ENCODE measurements at regions not wholly inside any gene's neighbourhood (a gene's known extent, or its start where the extent isn't known, plus 50 kb on each side); places are given as distances from the start of the nearest gene placed in this dataset.

DNA sequence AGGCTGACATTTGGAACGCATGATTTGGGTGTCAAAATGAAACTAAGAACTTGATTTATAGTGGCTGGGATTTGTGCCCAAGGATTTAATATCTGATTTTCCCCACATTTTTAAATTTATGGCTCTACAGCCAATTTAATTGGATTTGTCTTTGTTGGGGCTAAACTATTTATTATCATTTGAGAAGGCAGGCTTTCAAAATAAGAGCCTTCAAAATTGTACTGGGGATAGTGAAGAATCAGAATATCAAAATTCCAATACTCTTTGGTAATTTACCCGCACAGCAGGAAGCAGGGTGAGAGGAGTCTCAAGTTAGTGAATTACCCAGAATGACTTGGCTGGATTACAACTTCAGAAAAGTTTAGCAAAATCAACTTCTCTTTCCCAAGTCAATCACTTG lies 278.1 kb downstream of the LRATD1 start:
- no peak for DNase-seq (ENCODE audit: low read depth)

DNA sequence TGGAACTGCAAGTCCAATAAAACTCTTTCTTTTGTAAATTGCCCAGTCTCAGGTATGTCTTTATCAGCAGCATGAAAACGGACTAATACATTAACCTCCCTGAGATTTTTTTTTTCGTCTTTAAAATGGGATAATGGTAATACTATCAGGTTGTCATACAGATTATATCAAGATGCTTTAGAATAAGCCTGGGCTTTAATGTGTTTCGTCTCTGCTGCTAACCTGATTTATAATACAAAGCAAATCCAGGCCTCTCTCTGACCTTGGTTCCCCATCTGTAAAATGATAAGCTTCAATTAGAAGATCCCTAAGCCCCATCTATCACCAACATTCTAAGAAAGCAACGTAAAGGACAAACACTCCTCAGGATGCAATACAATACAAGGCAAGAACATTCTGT lies 283.5 kb downstream of the LRATD1 start:
- DNase-seq (ENCODE audit: low read depth), result no peak

DNA sequence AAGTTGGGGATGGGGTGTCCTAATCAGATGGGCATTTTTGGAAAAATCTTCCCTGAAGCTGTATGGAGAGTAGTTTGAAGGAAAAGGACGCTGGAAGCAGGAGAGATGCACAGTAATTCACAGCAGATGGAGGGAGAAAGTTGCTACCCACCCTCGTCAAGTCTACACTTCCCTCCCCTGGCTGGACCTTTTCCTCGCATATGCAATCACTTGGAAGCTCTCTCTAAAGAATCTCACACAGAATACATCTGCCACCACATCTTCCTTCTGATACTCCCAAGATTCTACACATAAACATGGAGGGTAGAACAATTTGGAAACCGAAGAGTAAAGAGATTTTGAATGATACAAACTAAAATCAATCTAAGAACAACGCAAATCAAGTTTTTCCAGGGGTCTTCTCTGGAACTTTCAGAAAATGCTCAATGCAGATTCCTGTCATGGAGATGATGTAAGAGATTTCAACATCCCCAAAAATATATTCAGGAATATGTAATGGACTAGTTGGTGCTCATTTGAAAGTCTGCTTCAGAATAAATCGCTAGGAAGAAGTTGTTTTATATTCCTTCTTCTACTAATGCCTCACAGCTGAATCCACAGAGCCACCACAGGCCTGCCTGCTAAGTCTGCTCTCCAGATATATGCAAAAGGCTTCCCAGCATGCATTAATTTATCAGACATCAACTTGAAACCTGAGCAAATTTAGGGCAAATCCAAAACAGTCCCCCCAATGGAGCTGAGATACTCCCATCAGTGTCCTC lies 291.5 kb downstream of the LRATD1 start:
- DNase-seq (ENCODE audit: low read depth), result no peak

DNA sequence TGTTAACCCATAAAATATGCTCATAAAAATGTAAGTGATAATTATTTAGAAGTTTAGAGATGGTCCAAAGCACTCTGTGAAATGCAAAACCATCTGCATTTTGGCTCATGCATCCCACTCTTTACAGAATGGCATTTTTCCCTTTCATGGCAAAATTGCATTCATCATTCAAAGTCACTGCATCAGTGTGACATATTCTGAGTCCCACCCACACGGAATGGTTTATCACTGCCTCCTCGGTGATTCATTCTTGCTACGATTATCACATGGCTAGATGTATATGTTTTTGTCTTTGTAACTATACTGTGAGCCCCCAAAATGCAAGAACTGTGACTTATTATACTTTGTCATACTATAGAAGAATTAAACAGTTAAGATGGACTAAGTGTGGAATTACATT lies 293.0 kb downstream of the LRATD1 start:
- no peak for DNase-seq (ENCODE audit: low read depth)

DNA sequence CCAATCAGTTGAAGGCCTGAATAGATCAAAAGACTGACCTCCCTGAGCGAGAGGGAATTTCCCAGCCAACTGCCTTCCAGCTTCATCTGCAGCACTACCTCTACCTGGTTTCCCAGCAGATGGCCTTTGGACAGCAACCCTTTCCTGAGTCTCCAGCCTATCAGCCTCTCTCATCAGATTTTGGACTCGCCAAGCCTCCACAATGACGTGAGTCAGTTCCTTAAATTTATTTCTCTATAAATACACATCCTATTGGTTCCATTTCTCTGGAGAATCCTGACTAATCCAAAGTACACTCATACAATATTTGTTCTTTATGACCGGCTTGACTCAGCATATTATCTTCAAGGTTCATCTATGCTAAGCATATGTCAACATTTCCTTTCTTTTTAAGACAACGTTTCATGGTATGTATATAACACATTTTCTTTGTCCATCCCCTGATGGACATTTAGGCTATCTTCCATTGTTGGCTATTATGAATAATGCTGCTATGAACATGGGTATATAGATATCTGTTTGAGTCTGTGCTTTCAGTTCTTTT lies 294.6 kb downstream of the LRATD1 start:
- no peak for DNase-seq (ENCODE audit: low read depth)

DNA sequence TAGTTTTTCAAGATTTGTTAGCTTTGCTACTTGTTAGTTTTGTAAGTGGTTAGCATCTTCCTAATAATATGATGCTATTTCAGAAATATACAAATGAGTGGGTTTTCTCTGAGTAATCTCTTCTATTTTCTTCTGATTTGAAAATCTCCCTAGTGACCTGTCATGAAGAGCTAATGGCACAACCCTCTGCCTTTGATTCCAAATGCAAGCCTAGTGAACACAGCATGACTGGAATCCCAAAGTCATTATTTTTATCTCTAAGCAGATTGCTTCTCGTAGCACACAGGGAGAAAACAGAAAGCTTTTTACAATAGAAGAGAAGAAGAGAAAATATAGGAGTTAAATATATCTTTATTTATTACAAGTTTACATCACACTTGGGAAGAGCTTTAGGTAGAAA lies 295.5 kb downstream of the LRATD1 start:
- no peak for DNase-seq (ENCODE audit: low read depth)

DNA sequence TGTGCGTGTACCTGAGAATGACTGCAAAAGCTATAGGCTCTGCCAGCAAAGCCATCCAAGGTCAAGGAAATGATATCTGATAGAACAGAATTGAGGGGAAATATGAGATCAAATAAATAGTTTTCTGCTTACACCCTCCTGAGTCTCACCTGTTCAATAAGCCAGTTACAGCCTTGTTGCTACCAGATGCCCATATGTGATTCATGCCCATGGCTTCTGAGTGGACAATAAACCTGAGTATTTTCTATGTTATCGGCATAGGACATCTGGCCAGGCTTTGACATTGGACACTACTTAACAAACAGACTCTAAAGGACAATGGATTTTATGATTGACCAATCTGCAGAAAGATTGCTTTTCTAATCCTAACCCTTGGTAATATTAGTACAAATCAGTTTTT lies 297.9 kb downstream of the LRATD1 start:
- DNase-seq (ENCODE audit: low read depth), result no peak

DNA sequence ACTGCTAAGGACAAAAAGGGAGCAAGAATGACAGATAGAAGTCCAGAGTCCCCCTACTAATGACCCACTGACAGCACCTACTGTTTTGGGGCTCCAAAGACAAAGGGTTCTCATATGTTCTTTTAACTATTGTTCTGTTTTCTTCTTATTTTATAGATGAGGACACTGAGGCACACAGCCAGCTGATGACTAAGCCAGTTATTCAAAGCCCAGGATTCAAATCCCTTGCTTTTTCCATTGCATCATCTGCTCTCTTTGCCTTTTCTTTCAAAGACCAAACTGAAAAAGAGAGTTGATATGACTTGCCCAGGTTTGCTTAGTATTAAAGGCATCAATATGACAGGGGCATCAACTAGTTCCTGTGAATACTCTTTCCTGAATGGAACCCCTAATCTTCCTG lies 299.8 kb downstream of the LRATD1 start:
- DNase-seq (ENCODE audit: low read depth), result no peak

DNA sequence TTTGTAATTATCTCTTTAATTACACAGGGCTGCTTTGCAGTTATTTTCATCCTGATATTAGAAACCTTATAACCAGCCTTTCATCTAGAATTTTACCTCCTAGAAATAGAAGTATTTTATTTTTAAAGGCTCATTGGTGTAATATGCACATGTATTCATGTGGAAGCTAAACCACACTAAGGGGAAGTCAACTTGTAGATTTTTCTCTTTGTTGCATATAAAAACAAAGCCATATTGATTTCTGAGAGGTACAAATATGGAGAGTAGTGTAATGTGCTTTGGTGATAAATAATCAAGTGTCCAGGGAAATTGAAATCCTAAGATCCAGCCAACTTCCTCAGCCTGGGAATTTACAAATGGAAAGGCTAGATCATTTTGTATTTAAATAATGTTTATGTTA lies 301.2 kb downstream of the LRATD1 start:
- no peak for DNase-seq (ENCODE audit: low read depth)

DNA sequence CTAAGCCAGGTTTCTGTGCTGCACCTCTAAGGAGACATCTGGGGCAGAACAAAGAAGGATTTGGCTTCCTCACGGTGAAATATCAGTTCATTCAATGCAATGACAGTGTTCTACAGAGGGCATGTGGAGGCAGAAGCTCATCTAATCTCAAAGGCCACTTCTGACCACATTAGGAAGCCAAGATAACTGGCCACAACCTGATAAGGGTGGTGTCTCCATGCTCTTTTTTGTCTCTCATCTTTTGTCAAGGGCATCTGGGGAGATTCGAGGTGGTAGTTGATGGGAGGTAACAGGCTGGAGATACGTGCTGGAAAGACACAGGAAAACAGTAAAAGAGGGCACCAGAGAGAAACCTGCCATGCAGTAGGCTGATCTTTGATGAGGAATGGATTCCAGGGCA lies 303.9 kb downstream of the LRATD1 start:
- peak; percentile 96 for DNase-seq (ENCODE audit: low read depth)

DNA sequence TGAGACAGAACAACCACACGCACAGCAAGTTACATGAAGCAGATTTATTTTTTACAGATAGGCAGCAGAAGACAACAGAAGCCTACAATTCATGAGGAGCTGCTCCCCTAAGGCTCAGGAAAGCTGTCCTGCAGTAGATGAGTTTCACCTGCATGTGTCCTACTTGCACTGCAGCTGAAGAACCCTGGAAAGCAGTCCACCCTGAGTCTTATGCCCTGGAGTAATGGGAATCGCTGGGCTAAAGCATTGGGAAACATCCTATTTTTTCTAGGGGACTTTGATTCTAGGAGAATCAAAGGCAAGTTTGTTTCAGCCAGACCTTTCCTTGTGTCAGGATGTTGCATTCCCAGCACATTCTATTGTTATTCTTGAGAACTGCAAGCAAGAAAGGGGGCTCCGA lies 304.8 kb downstream of the LRATD1 start:
- DNase-seq (ENCODE audit: low read depth), result no peak

DNA sequence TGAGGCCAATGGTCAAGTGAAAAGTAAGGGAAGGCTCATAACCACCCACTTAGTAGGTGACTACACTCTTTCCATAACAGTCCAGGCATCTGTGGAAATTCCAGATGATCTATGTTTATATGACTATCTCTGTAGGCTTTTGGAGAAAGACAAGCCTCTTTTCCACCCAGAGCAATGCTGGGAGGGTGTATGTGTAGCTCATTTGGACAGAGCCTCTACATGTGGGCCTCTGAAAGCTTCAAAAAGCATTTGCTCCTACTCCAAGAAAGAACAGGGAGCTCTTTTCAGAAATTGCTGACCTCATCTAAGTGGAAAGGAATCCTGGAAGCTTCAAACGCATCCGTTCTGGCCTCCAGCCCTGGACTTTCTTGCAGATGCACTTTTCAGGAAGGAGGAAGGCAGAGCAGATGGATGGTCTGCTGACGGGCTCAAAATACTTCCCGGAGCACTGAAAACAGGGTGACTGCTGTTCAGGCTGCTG lies 308.7 kb downstream of the LRATD1 start:
- no peak for DNase-seq (ENCODE audit: low read depth)

DNA sequence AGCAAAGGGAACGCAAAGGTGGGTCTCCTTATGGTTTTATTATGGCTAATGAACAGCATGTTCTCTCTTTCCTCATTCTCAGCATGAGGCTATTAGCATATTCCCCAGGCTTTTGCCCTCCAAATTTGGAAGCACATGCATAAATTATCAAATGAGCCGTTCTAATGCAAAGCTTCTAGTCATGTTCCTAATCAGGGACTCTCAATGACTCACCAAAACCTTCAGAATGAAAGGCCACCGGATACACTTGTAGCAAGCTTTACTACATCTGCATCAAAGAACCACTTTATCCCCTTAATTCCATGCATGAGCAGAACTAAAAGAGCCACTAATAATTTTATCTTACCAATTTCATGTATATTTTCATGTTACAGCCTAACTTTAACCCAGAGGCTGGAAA lies 310.5 kb downstream of the LRATD1 start:
- no peak for DNase-seq (ENCODE audit: low read depth)

DNA sequence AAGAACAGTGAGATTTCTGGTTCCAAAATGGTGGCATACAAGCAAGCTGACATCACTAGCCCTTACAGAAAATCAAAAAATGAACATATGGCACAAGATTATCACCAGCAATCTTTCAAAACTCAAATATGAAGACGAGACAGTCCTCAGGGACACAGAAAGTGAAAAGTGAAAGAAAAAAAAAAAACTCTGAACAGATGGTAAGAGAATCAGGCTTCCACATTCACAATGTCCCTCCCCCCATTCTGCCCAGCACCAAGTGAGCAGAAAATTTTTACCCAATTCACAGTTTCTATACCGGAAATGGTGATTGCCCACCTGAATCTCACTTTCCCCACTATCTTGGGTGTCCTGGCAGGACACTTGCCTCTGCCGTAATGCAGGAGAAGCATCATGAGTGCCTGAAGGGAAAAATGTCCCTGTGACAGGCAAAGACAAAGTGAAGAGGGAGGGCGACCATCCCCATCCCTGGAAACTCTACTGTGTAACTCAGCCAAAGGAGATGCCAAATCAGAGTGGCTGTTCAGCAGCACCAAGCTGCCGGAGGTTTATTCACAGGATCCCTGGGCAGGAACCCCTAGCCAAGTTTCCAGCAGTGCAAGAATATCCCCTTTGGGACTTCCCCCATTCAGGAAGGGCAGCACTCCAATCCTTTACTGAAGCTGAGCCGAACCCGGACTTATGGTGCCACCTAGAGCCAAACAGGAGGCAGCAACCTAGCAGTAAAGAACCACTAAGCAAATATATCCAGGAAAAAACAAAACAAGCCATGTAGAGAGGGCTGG lies 312.2 kb downstream of the LRATD1 start:
- DNase-seq (ENCODE audit: low read depth), result no peak

DNA sequence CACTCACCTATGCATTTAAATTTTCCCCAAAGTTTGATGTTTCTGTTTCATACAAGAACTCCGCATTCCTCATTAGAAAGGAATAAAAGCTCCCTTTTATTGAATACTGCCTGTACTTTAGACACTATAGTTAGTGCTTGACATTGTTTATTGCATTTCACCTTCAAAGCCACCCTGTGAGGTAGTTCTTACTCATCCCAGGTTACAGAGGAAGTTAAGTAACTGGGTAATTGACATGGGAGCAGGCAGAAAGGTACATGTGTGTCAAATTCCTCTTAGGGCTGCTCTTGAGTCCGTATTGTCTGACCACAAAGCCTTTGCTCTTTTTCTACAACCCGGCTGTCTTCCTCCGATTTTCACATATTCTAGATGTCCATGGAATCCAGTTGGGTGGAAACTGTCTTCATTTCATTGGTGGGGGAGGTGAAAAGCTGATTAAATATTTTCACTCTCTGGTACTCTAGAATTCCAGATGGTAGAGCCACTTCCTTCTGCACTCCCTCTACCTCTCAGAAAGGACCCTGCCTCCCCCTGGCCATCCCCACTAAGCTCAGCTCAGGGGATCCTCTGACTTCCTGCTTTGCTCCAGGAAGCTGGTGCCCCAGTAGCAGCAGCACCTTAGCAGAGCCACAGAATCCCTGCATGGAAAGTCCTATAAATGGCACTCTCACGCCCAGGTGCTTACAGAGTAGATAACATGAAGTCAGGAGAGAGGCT lies 319.2 kb downstream of the LRATD1 start:
- DNase-seq (ENCODE audit: low read depth), result no peak

DNA sequence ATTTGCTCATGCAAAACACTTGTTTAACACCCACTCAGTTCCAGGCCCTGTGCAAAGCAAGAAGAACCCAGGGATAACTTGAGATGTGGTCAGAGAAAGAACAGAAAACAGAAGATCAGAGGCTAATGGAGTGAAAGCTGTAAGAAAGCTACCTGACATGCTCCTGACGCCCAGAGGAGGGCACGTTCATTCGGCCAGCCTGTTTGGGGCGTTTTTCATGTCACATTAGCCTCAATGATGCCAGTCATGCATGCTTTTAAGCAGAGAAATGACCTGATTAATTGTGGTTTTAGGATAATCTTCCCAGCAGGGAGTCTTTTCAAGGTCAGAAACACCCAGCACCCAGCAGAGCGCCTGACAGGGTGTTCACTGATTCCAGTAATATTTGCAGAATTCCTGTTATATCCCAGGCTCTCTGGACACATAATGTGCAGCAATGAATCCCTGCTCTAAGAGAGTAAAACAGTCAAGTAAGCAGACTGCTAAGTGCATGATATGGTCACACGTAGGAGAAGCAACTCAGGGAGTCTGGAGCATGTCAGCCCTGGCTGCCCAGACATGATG lies 320.0 kb downstream of the LRATD1 start:
- DNase-seq (ENCODE audit: low read depth), result no peak

DNA sequence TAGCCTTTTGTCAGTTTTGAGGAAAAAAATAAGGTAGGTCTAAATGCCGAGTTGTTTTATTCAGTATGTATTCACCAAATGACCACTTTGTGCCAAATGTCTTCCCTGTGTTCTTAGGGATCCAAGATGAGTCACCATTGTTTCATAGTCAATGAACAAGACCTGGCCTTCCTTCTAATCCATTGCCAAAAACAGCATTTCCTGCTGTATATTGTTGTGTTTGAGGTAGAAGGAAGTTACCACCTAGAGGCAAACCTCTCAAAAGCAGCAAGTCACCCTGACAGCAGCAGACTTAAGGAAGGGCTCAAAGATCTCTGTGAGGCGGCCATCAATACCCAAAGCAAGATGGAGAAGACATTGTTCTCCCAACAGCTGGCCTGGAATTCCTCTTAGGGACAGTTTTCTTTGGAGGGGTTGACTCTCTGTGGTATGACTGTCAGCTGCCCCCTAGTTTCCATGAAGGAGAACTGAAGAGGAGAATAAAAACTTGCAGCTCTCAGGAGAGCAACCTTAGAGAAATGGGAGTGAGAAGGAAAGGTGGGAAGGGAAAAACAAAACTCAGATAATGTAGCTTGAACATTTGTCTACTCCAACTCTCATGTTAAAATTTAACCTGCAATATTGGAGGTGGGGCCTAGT lies 328.3 kb downstream of the LRATD1 start:
- DNase-seq (ENCODE audit: low read depth), result no peak

DNA sequence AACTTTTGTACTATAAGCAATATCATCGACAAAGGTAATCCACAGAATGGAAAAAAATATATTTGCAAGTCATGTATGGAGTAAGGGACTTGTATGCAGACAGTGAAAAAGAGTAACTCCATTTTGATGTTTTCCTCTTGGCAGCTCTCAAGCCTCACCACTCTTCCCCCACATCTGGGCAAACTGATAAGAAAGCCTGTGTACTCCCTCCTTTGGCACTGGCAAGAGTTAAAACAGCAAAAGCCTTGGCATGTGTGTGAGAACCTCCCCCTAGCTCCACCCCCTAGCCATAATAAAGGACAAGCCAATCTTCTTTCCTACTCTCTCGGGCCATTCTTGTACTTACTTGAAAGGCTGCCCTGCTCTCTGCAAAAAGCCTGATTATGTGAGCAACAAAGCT lies 335.2 kb downstream of the LRATD1 start:
- DNase-seq (ENCODE audit: low read depth), result peak; percentile 87

DNA sequence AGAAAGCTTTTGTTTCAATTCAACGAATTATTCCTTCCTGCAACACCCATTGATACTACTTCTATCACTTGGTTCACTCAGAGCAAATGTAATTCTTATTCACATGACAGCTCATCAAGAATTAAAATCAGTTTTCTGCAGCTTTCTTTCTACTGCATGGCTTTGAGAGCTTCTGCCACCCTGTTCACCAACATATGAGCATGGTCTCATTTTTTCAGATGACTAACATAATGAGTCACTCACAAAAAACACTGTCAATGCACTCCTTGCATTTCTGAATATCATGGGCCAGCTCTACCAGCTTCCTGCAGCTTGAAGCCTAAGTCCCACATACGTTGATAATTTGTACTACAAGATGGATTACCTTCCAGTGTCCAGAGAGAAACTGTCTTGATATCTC lies 342.9 kb downstream of the LRATD1 start:
- no peak for DNase-seq (ENCODE audit: low read depth)

DNA sequence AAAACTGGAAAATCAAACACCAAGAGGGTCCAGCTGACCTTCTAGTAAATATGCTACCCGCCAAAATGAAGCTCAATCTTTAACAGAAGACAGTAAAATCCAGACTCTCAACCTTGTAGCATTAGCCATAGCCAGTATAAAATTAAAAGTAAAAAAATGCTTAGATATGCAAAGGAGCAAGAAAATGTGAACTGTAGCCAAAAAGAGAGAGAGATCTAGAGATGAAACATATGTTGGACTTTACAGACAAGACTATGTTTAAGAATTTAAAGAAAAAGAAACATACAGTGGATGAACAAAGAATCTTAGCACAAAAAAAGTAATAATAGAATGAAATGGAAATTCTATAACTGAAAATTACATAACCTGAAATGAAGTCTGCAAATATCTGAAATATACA lies 344.5 kb downstream of the LRATD1 start:
- DNase-seq (ENCODE audit: low read depth), result no peak

DNA sequence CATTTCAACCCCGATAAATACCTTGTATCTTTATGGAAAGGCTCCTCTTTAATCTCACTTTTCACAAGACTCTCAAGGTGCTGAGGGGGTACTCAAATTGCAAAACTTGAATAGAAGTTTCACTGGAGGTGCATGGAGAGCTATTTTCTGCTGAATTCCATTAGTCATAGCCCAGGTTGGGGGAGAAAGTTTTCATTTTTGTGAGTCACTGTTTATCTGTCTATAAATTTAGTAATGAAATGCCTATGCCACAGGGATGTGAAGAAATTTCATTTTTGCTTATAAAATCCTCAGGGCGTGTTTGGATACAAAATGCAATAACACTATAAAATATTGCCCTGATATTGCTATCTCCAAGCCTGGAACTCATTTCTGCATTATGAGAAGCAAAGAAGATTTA lies 346.3 kb downstream of the LRATD1 start:
- no peak for DNase-seq (ENCODE audit: low read depth)

DNA sequence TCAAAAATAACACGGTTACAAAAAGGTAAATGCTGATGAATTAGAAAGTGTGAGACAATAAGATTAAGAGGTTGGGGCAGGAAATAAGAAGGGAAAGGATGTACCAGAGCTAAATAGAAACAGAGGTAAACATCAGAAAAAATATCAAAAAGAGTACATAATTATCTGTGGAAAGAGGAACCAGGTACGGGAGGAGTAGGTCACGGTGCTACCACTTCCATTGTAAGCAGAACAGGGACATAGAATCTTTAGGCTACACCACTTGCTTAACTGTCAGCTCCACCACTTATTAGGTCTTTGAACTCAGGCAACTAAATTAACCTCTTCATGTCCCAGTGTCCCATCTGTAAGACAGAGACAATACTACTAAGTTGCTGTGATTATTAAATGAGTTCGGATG lies 350.3 kb downstream of the LRATD1 start:
- DNase-seq (ENCODE audit: low read depth), result no peak
